Nephron progenitor cell (in vitro differentiated cells): ENCODE measurements at regions not wholly inside any gene's neighbourhood (a gene's known extent, or its start where the extent isn't known, plus 50 kb on each side); places are given as distances from the start of the nearest gene placed in this dataset.

Experiments used
- DNase-seq: peaks from one replicate; pipeline ENCODE4 v3.0.0; 2021
- H3K27ac Mint-ChIP-seq: 2 replicates; pipeline ENCODE4 v1.8.0; 2021; ENCODE audit warnings: mild to moderate bottlenecking, moderate library complexity, mixed read lengths
- H3K27me3 Mint-ChIP-seq: 2 replicates; pipeline ENCODE4 v1.8.0; 2021; ENCODE audit warnings: mild to moderate bottlenecking, low read depth, mixed read lengths; ENCODE audit not compliant: poor library complexity
- H3K36me3 Mint-ChIP-seq: 2 replicates; pipeline ENCODE4 v1.8.0; 2021; ENCODE audit warnings: low read depth, mixed read lengths
- H3K4me1 Mint-ChIP-seq: 2 replicates; pipeline ENCODE4 v1.8.0; 2021; ENCODE audit warnings: mixed read lengths
- H3K4me3 Mint-ChIP-seq: 2 replicates; pipeline ENCODE4 v1.8.0; 2021; ENCODE audit warnings: mild to moderate bottlenecking, moderate library complexity, mixed read lengths
- H3K9me3 Mint-ChIP-seq: 2 replicates; pipeline ENCODE4 v1.8.0; 2021; ENCODE audit warnings: mild to moderate bottlenecking, moderate library complexity, mixed read lengths
- TF ChIP-seq, protein P1 (sequence below): fragments of 200-600 bp; sonication (generic); IDR thresholded peaks from 2 replicates; pipeline ENCODE4 v1.5.0; 2021; ENCODE audit warnings: antibody characterized with exemption

DNA sequence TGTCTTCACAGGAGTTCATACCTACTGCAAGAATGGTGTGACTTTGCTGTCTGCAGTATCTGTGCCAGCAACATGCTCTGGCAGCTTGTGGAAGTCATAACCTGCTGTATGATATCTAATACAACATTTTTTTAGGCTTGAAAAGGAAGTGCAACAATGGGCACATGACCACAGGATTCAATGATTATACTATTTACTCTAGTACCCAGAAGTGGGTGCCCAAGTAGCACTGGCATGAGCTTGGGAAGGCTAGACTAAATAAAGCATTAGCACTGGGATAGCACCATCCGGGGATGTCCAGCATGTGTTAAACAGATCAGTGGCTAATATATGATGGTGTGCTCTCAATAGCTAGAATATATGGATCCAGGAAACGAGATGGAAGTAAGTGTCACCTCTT, 98.6 kb upstream of the PDE4B start:
- TF ChIP-seq, protein P1, sequence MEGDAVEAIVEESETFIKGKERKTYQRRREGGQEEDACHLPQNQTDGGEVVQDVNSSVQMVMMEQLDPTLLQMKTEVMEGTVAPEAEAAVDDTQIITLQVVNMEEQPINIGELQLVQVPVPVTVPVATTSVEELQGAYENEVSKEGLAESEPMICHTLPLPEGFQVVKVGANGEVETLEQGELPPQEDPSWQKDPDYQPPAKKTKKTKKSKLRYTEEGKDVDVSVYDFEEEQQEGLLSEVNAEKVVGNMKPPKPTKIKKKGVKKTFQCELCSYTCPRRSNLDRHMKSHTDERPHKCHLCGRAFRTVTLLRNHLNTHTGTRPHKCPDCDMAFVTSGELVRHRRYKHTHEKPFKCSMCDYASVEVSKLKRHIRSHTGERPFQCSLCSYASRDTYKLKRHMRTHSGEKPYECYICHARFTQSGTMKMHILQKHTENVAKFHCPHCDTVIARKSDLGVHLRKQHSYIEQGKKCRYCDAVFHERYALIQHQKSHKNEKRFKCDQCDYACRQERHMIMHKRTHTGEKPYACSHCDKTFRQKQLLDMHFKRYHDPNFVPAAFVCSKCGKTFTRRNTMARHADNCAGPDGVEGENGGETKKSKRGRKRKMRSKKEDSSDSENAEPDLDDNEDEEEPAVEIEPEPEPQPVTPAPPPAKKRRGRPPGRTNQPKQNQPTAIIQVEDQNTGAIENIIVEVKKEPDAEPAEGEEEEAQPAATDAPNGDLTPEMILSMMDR: no peak
- no peak overlapping the region for H3K4me3 Mint-ChIP-seq

DNA sequence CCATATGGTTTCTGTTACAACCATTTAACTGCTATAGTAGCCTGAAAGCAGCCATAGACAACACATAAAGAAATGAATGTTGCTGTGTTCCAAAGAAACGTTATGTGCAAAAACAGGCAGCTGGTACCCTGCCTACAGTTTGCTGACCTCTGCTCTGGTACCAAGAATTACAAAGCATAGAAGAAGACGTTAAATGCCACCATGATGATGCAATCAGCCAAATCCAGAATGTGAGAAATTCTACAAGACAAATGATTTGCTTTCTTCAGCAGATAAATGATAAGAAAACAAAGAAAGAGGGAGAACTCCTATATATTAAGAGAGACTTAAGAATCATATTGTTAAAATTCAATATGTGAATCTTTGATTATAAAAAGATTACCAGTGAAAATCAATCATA, 97.8 kb upstream of the PDE4B start:
- TF ChIP-seq, protein P1: no peak
- no peak overlapping the region for H3K4me3 Mint-ChIP-seq
- no peak for DNase-seq
- H3K27me3 Mint-ChIP-seq: peaks cover 5% of the 10 kb centered on the region
- no peak overlapping the region for H3K27ac Mint-ChIP-seq
- no peaks in the 10 kb centered on the region for H3K4me1 Mint-ChIP-seq
- no peaks in the 10 kb centered on the region for H3K36me3 Mint-ChIP-seq
- no peaks in the 10 kb centered on the region for H3K9me3 Mint-ChIP-seq

More for the DNA sequence above, 98.6 kb upstream of the PDE4B start:
- Mint-ChIP-seq H3K36me3 (no peaks in the 10 kb centered on the region), H3K9me3 (no peaks in the 10 kb centered on the region), H3K27ac (no peak overlapping the region), H3K4me1 (peaks cover 1% of the 10 kb centered on the region), H3K27me3 (peaks cover 2% of the 10 kb centered on the region)
- no peak for DNase-seq

DNA sequence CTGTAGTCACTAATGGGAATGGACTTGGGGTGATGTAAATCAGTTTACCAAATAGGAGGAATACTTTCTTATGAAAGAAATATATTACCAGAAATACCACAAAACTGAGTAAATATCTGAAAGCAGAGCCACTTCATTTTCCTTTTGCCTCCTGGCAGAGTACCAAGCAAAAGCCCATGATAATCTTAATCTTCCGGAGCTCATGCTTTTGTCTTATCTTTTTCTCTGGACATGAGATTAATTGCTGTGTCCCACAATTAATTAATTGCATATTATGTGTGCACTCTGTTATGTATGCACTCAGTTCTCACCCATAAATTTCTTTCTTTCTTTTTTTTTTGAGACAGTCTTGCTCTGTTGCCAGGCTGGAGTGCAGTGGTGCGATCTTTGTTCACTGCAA, 94.1 kb upstream of the PDE4B start:
- no peaks in the 10 kb centered on the region for H3K9me3 Mint-ChIP-seq
- no peak overlapping the region for H3K4me3 Mint-ChIP-seq
- no peaks in the 10 kb centered on the region for H3K36me3 Mint-ChIP-seq
- peaks cover 11% of the 10 kb centered on the region for H3K27me3 Mint-ChIP-seq
- H3K27ac Mint-ChIP-seq: no peak overlapping the region
- no peak for DNase-seq
- H3K4me1 Mint-ChIP-seq: no peaks in the 10 kb centered on the region
- TF ChIP-seq, protein P1: no peak

DNA sequence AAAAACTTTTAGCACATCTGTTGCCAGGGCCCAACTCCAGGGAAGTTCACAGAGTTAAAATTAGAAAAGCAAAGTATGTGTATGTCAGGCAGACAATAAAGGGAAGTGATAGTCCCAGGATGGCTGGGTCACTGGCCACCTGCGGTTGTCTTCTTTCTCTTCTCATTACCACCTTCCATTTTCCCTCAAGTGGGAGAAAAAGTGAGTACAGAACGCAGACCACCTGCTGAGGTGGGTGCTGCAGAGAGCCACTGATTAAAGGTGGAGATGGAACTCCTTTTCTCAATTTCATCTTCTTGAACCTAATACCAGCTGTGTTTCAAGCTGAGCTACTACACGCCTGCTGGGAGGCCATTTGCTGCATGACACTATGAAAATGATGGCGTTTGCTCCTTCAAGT, 88.8 kb upstream of the PDE4B start:
- Mint-ChIP-seq H3K9me3 (no peaks in the 10 kb centered on the region), H3K4me1 (no peaks in the 10 kb centered on the region), H3K27me3 (peaks cover 13% of the 10 kb centered on the region), H3K27ac (no peak overlapping the region), H3K4me3 (no peak overlapping the region), H3K36me3 (no peaks in the 10 kb centered on the region)
- DNase-seq: no peak
- TF ChIP-seq, protein P1: no peak

DNA sequence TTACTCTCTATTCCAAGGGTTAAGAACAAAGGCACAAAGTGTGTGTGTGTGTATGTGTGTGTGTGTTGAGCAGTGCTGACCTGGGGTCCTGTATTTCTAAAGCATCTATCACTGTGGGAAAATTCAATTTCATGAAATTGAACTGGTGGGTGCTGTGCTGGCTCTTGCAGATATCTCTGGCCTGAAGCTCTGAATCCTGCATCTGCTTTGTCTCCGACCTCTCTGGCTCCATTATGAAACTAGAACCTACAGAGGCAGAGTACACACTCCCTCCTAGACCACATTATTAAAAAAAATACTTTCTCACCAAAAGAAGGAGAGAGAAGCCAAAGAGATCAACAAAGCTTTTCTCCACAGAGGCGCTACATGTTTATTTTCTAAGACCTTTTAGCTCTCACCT, 88.4 kb upstream of the PDE4B start:
- Mint-ChIP-seq H3K27ac (no peak overlapping the region), H3K36me3 (no peaks in the 10 kb centered on the region), H3K27me3 (peaks cover 13% of the 10 kb centered on the region), H3K4me3 (no peak overlapping the region), H3K9me3 (no peaks in the 10 kb centered on the region), H3K4me1 (no peaks in the 10 kb centered on the region)
- TF ChIP-seq, protein P1: no peak
- DNase-seq: no peak

DNA sequence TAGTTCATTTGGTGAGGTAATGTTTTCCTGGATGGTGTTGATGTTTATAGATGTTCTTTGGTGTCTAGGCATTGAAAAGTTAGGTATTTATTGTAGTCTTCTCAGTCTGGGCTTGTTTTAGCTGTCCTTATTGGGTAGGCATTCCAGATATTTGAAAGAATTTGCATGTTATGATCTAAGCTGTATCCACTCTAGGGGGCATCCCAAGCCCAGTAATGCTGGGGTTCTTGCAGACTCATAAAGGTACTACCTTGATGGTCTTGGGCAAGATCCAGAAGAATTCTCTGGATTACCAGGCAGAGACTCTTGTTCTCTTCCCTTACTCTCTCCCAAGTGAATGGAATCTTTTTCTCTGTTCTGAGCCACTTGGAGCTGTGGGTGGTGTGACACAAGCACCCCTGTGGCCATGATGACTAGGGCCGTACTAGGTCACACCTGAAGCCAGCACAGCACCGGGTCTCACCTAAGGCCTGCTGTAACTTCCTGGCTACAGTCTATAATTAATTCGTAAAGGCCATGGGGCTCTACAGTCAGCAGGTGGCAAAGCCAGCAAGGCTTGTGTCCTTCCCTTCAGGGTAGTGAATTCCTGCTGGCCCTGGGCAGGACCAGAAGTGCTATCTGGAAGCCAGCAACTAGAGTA, 74.8 kb upstream of the PDE4B start:
- no peaks in the 10 kb centered on the region for H3K9me3 Mint-ChIP-seq
- H3K27me3 Mint-ChIP-seq: peaks cover 25% of the 10 kb centered on the region
- H3K4me3 Mint-ChIP-seq: no peak overlapping the region
- TF ChIP-seq, protein P1: no peak
- no peak overlapping the region for H3K27ac Mint-ChIP-seq
- no peaks in the 10 kb centered on the region for H3K4me1 Mint-ChIP-seq
- no peaks in the 10 kb centered on the region for H3K36me3 Mint-ChIP-seq
- DNase-seq: no peak
